ENCODE measurements at regions not wholly inside any gene's neighbourhood (a gene's known extent, or its start where the extent isn't known, plus 50 kb on each side); places are given as distances from the start of the nearest gene placed in this dataset.

- Histone ChIP-seq H4K20me1 (ENCODE audit: control insufficient read depth, insufficient read depth, insufficient read length) (no peaks in the 10 kb centered on the region), H4K5ac (ENCODE audit: insufficient read length, low read depth, low read length) (no peak overlapping the region), H4K8ac (replicated peaks; ENCODE audit: insufficient read length, low read depth, low read length) (no peak overlapping the region), H3K23ac (ENCODE audit: insufficient read length, low read depth, low read length) (no peak overlapping the region), H3K18ac (ENCODE audit: insufficient read length, low read depth, low read length) (no peak overlapping the region), H3K4ac (ENCODE audit: low read depth, low read length) (no peak overlapping the region), H3K4me2 (ENCODE audit: insufficient read depth, insufficient read length, low read length) (no peak overlapping the region), H2AK5ac (ENCODE audit: insufficient read length, low read length) (no peak overlapping the region), H3K9me3 (ENCODE audit: control insufficient read depth, low read depth, low read length) (no peaks in the 10 kb centered on the region), H2AFZ (ENCODE audit: low read length) (no peak overlapping the region), H3K27me3 (ENCODE audit: insufficient read depth, low read length) (no peaks in the 10 kb centered on the region), H2BK12ac (ENCODE audit: insufficient read length, low read depth, low read length) (no peak overlapping the region), H3K79me1 (ENCODE audit: insufficient read depth, low read depth, low read length, poor library complexity, severe bottlenecking) (no peaks in the 10 kb centered on the region), H3K4me1 (ENCODE audit: insufficient read depth, low read length) (0 out of 2 replicates have a peak, but pooled peaks cover 3% of the 10 kb centered on the region), H3T11ph (ENCODE audit: low read length) (no peak overlapping the region), H3K27ac (ENCODE audit: insufficient read length, low read depth, low read length) (no peak overlapping the region), H2BK5ac (ENCODE audit: insufficient read length, low read length) (no peak overlapping the region), H3K79me2 (ENCODE audit: insufficient read depth, low read length) (no peaks in the 10 kb centered on the region), H2BK15ac (ENCODE audit: low read depth, low read length) (no peak overlapping the region), H3K23me2 (ENCODE audit: insufficient read length, low read depth, low read length, poor library complexity, severe bottlenecking) (no peaks in the 10 kb centered on the region), H3K14ac (ENCODE audit: insufficient read depth, low read length) (no peak overlapping the region), H2BK20ac (ENCODE audit: low read depth, low read length, poor library complexity, severe bottlenecking) (no peak overlapping the region), H2BK120ac (ENCODE audit: low read depth, low read length, poor library complexity, severe bottlenecking) (no peak overlapping the region), H4K91ac (ENCODE audit: insufficient read length, low read depth, low read length) (no peak overlapping the region), H3K56ac (ENCODE audit: insufficient read length, low read depth, low read length) (no peak overlapping the region), H3K9ac (ENCODE audit: extremely low read depth, insufficient read length, low read length) (no peak overlapping the region)
- Mint-ChIP-seq H3K9me3 (no peaks in the 10 kb centered on the region), H3K36me3 (ENCODE audit: insufficient read depth in 1 of 3, low read depth in 3 of 3) (peaks cover 0 to 9% (median 6%) of the 10 kb centered on the region in 3 experiments; a peak in 4 of 7 replicates), H3K27ac (no peak overlapping the region), H3K4me1 (peaks cover 0 to 2% of the 10 kb centered on the region in 2 experiments; a peak in 1 of 4 replicates), H3K4me3 (no peak overlapping the region), H3K27me3 (ENCODE audit: low read depth) (no peaks in the 10 kb centered on the region)
- DNase-seq: no peak
- no CpG with 5 or more reads among the region's 2 CpGs for WGBS (ENCODE audit: extremely low coverage, insufficient read length, low lambda C conversion rate)
- TF ChIP-seq CTCF (conservative IDR thresholded peaks at IDR 0.05): no peak
Measured at GRCh38 chr17:20935740-20936139, 107.1 kb downstream of the USP22 start.

Measured in H9 (cell line).